ENCODE measurements at regions not wholly inside any gene's neighbourhood (a gene's known extent, or its start where the extent isn't known, plus 50 kb on each side); places are given as distances from the start of the nearest gene placed in this dataset.

GRCh38 chr2:57804971-57805370 lies 241.6 kb upstream of the VRK2 start:
- CTCF ChIA-PET, result no interaction called here

GRCh38 chr2:57806449-57806968 lies 240.1 kb upstream of the VRK2 start:
- Histone ChIP-seq H3K4me1 (no peaks in the 10 kb centered on the region), H3K9me3 (no peaks in the 10 kb centered on the region), H3K27me3 (replicated peaks; ENCODE audit: control insufficient read depth, insufficient read depth, low read length) (no peaks in the 10 kb centered on the region), H3K4me3 (ENCODE audit: low read depth, low read length) (no peak overlapping the region), H3K36me3 (ENCODE audit: control insufficient read depth, insufficient read depth, low read length) (no peaks in the 10 kb centered on the region)
- Mint-ChIP-seq H3K4me3 (ENCODE audit: unreplicated experiment) (no peak overlapping the region), H3K4me1 (ENCODE audit: low read depth, unreplicated experiment) (no peaks in the 10 kb centered on the region), H3K9me3 (ENCODE audit: unreplicated experiment) (no peaks in the 10 kb centered on the region), H3K36me3 (ENCODE audit: insufficient read depth, unreplicated experiment) (no peaks in the 10 kb centered on the region), H3K27ac (ENCODE audit: unreplicated experiment) (no peak overlapping the region), H3K27me3 (ENCODE audit: insufficient read depth, unreplicated experiment) (no peaks in the 10 kb centered on the region)
- CTCF ChIA-PET, result no interaction called here
- BruUV-seq (replicated peaks), result no TSS peak
- DNase-seq, result no peak
- intact Hi-C loops (cut with micrococcal nuclease; ENCODE audit: unreplicated experiment), result no loop called here
- POLR2A ChIA-PET, result no interaction called here
- no peak for TF ChIP-seq CTCF (IDR thresholded peaks at IDR 0.05; ENCODE audit: insufficient read depth in 1 of 2, low read depth in 1 of 2, low read length in 1 of 2, severe bottlenecking in 1 of 2, unreplicated experiment in 1 of 2)

More at GRCh38 chr2:57804971-57805370, 241.6 kb upstream of the VRK2 start:
- H3K9me3 ChIP-seq, result no peaks in the 10 kb centered on the region
- no peak for DNase-seq
- H3K36me3 ChIP-seq (ENCODE audit: control insufficient read depth, insufficient read depth, low read length), result no peaks in the 10 kb centered on the region
- no peak for TF ChIP-seq CTCF (IDR thresholded peaks at IDR 0.05; ENCODE audit: insufficient read depth in 1 of 2, low read depth in 1 of 2, low read length in 1 of 2, severe bottlenecking in 1 of 2, unreplicated experiment in 1 of 2)
- no peak overlapping the region for H3K27ac Mint-ChIP-seq (ENCODE audit: unreplicated experiment)
- H3K27me3 Mint-ChIP-seq (ENCODE audit: insufficient read depth, unreplicated experiment), result no peaks in the 10 kb centered on the region
- no peak overlapping the region for H3K4me3 Mint-ChIP-seq (ENCODE audit: unreplicated experiment)
- no peaks in the 10 kb centered on the region for H3K9me3 Mint-ChIP-seq (ENCODE audit: unreplicated experiment)
- intact Hi-C loops (cut with micrococcal nuclease; ENCODE audit: unreplicated experiment), result no loop called here
- H3K36me3 Mint-ChIP-seq (ENCODE audit: insufficient read depth, unreplicated experiment), result no peaks in the 10 kb centered on the region
- no peaks in the 10 kb centered on the region for H3K27me3 ChIP-seq (replicated peaks; ENCODE audit: control insufficient read depth, insufficient read depth, low read length)
- no peaks in the 10 kb centered on the region for H3K4me1 Mint-ChIP-seq (ENCODE audit: low read depth, unreplicated experiment)
- H3K4me1 ChIP-seq, result no peaks in the 10 kb centered on the region
- BruUV-seq (replicated peaks), result no TSS peak
- POLR2A ChIA-PET, result no interaction called here
- H3K4me3 ChIP-seq (ENCODE audit: low read depth, low read length), result no peak overlapping the region

DNA sequence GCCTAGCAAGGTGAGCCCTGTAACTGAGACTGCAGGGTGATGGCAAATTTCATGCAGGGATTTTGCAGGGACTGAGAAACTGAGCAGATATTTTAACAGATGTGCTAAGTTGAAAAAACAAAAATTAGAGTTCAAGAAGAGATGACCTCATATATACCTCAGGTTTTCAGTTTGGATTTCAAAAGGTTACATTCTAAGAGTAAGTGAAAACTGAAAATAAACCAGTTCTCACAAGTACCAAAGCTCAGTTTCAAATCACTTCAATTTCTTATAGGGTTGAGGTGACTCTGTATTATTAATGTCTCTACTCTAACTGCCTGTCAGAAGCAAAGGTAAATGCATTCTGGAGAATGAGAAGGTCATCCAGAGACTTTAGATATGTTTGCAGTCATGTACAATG lies 237.4 kb upstream of the VRK2 start:
- Mint-ChIP-seq H3K9me3 (ENCODE audit: unreplicated experiment) (no peaks in the 10 kb centered on the region), H3K27me3 (ENCODE audit: insufficient read depth, unreplicated experiment) (no peaks in the 10 kb centered on the region), H3K36me3 (ENCODE audit: insufficient read depth, unreplicated experiment) (no peaks in the 10 kb centered on the region), H3K4me1 (ENCODE audit: low read depth, unreplicated experiment) (no peaks in the 10 kb centered on the region), H3K4me3 (ENCODE audit: unreplicated experiment) (no peak overlapping the region), H3K27ac (ENCODE audit: unreplicated experiment) (no peak overlapping the region)
- Histone ChIP-seq H3K4me3 (ENCODE audit: low read depth, low read length) (no peak overlapping the region), H3K36me3 (ENCODE audit: control insufficient read depth, insufficient read depth, low read length) (no peaks in the 10 kb centered on the region), H3K27me3 (replicated peaks; ENCODE audit: control insufficient read depth, insufficient read depth, low read length) (no peaks in the 10 kb centered on the region), H3K9me3 (no peaks in the 10 kb centered on the region), H3K4me1 (no peaks in the 10 kb centered on the region)
- ChIA-PET POLR2A (no interaction called here), CTCF (no interaction called here)
- intact Hi-C loops (cut with micrococcal nuclease; ENCODE audit: unreplicated experiment), result no loop called here
- BruUV-seq (replicated peaks), result no TSS peak
- no peak for TF ChIP-seq CTCF (IDR thresholded peaks at IDR 0.05; ENCODE audit: insufficient read depth in 1 of 2, low read depth in 1 of 2, low read length in 1 of 2, severe bottlenecking in 1 of 2, unreplicated experiment in 1 of 2)
- no peak for DNase-seq

Measured in Caco-2 (cell line).